GM21381 (cell line): ENCODE measurements at regions not wholly inside any gene's neighbourhood (a gene's known extent, or its start where the extent isn't known, plus 50 kb on each side); places are given as distances from the start of the nearest gene placed in this dataset.

Source experiments
- ATAC-seq: cut with Tn5 transposase; IDR thresholded peaks from one replicate; pipeline ENCODE4 v1.9.1; 2021; ENCODE audit warnings: mild to moderate bottlenecking, moderate library complexity; ENCODE audit not compliant: unreplicated experiment

- ATAC-seq = no peak
These were observed 306.7 kb downstream of the EPB41L4A start for GRCh38 chr5:112112346-112112745.

GRCh38 chr5:112109331-112110007 is 309.6 kb downstream of the EPB41L4A start:
- ATAC-seq = no peak

GRCh38 chr5:112106878-112107277 is 312.2 kb downstream of the EPB41L4A start:
- ATAC-seq = no peak

- no peak for ATAC-seq
These were observed 321.3 kb downstream of the EPB41L4A start for GRCh38 chr5:112097768-112098167.

GRCh38 chr5:112087222-112087621 is 330.2 kb upstream of the NREP start:
- ATAC-seq = no peak

GRCh38 chr5:112086740-112087139 is 329.7 kb upstream of the NREP start:
- ATAC-seq = no peak

GRCh38 chr5:112084149-112084548 is 327.2 kb upstream of the NREP start:
- ATAC-seq = no peak

GRCh38 chr5:112083623-112084022 is 326.6 kb upstream of the NREP start:
- no peak for ATAC-seq

GRCh38 chr5:112077180-112077579 is 320.2 kb upstream of the NREP start:
- no peak for ATAC-seq

- ATAC-seq = no peak
These were observed 313.0 kb upstream of the NREP start for GRCh38 chr5:112070022-112070421.

- ATAC-seq = no peak
These were observed 312.3 kb upstream of the NREP start for GRCh38 chr5:112069329-112069728.

- no peak for ATAC-seq
These were observed 311.6 kb upstream of the NREP start for GRCh38 chr5:112068593-112068992.

- no peak for ATAC-seq
These were observed 308.8 kb upstream of the NREP start for GRCh38 chr5:112065781-112066180.

GRCh38 chr5:112064956-112065355 is 308.0 kb upstream of the NREP start:
- ATAC-seq = no peak

GRCh38 chr5:112064271-112064701 is 307.3 kb upstream of the NREP start:
- ATAC-seq = no peak

- no peak for ATAC-seq
These were observed 306.9 kb upstream of the NREP start for GRCh38 chr5:112063856-112064255.

- ATAC-seq = no peak
These were observed 306.2 kb upstream of the NREP start for GRCh38 chr5:112063191-112063590.

- ATAC-seq = no peak
These were observed 305.2 kb upstream of the NREP start for GRCh38 chr5:112062181-112062580.

- no peak for ATAC-seq
These were observed 304.7 kb upstream of the NREP start for GRCh38 chr5:112061666-112062065.

GRCh38 chr5:112059579-112060135 is 302.7 kb upstream of the NREP start:
- ATAC-seq = peak; percentile 54

GRCh38 chr5:112049738-112050137 is 292.7 kb upstream of the NREP start:
- no peak for ATAC-seq

GRCh38 chr5:112036206-112036605 is 279.2 kb upstream of the NREP start:
- ATAC-seq = no peak

- ATAC-seq = no peak
These were observed 277.5 kb upstream of the NREP start for GRCh38 chr5:112034421-112034979.
